Stimulated activated CD4-positive, alpha-beta T cell treated with anti-CD3 and anti-CD28 coated beads, Interleukin-1b, Interleukin-23, amount 100 ng/mL, for 48 hours (primary cell): ENCODE measurements at regions not wholly inside any gene's neighbourhood (a gene's known extent, or its start where the extent isn't known, plus 50 kb on each side); places are given as distances from the start of the nearest gene placed in this dataset.
A peak's percentile ranks its signal among the peaks of the same experiment; 100 is the strongest.

Source experiments
- DNase-seq: peaks from one replicate; pipeline ENCODE4 v3.0.0-alpha.2; 2020

- no peak for DNase-seq
These were observed 71.2 kb upstream of the POMGNT2 start for GRCh38 chr3:43177085-43177484.

- DNase-seq = no peak
These were observed 70.8 kb upstream of the POMGNT2 start for GRCh38 chr3:43176666-43177065.

GRCh38 chr3:43175541-43175940 lies 69.7 kb upstream of the POMGNT2 start:
- DNase-seq = no peak

- no peak for DNase-seq
These were observed 68.1 kb upstream of the POMGNT2 start for GRCh38 chr3:43173949-43174348.

- DNase-seq = no peak
These were observed 65.9 kb upstream of the POMGNT2 start for GRCh38 chr3:43171748-43172147.

- no peak for DNase-seq
These were observed 64.7 kb upstream of the POMGNT2 start for GRCh38 chr3:43170553-43170952.

- DNase-seq = no peak
These were observed 64.1 kb upstream of the POMGNT2 start for GRCh38 chr3:43169987-43170386.

GRCh38 chr3:43166406-43166805 lies 60.5 kb upstream of the POMGNT2 start:
- DNase-seq = no peak

GRCh38 chr3:43165786-43166185 lies 59.9 kb upstream of the POMGNT2 start:
- DNase-seq = no peak

- DNase-seq = no peak
These were observed 58.1 kb upstream of the POMGNT2 start for GRCh38 chr3:43163895-43164493.

- DNase-seq = peak; percentile 30
These were observed 56.6 kb upstream of the POMGNT2 start for GRCh38 chr3:43162230-43163084.

- DNase-seq = no peak
These were observed 55.9 kb upstream of the POMGNT2 start for GRCh38 chr3:43161684-43162229.

- DNase-seq = no peak
These were observed 54.8 kb upstream of the POMGNT2 start for GRCh38 chr3:43160664-43161063.

GRCh38 chr3:43159876-43160255 lies 54.0 kb upstream of the POMGNT2 start:
- no peak for DNase-seq

- DNase-seq = no peak
These were observed 53.4 kb upstream of the POMGNT2 start for GRCh38 chr3:43159131-43159875.

GRCh38 chr3:43156812-43157455 lies 51.1 kb upstream of the POMGNT2 start:
- DNase-seq = no peak

- DNase-seq = no peak
These were observed 49.7 kb upstream of the POMGNT2 start for GRCh38 chr3:43155464-43156121.
